ENCODE measurements at regions not wholly inside any gene's neighbourhood (a gene's known extent, or its start where the extent isn't known, plus 50 kb on each side); places are given as distances from the start of the nearest gene placed in this dataset.

GRCh38 chr3:168341192-168341815 is 245.6 kb upstream of the GOLIM4 start (continued):
- no peak for TF ChIP-seq ZNF462 (CRISPR knock-in tag; IDR thresholded peaks at IDR 0.05)
- no peak for TF ChIP-seq NANOG (IDR thresholded peaks at IDR 0.05; ENCODE audit: borderline replicate concordance)

- Mint-ChIP-seq H3K4me1 (peaks cover 15% of the 10 kb centered on the region; the same call in 2 of the 3 replicates), H3K27me3 (ENCODE audit: insufficient read depth, low read depth, poor library complexity) (no peaks in the 10 kb centered on the region), H3K9me3 (no peaks in the 10 kb centered on the region), H3K36me3 (ENCODE audit: low read depth) (no peaks in the 10 kb centered on the region), H3K4me3 (no peak overlapping the region), H3K27ac (no peak overlapping the region)
- Histone ChIP-seq H3K27me3 (ENCODE audit: insufficient read depth) (no peaks in the 10 kb centered on the region), H3K9me2 (ENCODE audit: insufficient read depth) (0 out of 2 replicates have a peak, but pooled peaks cover 3% of the 10 kb centered on the region), H3K79me2 (replicated peaks; ENCODE audit: insufficient read depth) (no peaks in the 10 kb centered on the region), H3K4me3 (no peak overlapping the region), H4K20me1 (replicated peaks; ENCODE audit: insufficient read depth) (no peaks in the 10 kb centered on the region), H3K27ac (ENCODE audit: low read depth) (no peak overlapping the region), H3F3A (replicated peaks; ENCODE audit: low read depth) (no peaks in the 10 kb centered on the region), H3K4me1 (ENCODE audit: insufficient read depth) (no peaks in the 10 kb centered on the region; the same call in 1 of the 2 replicates), H3K4me2 (no peak overlapping the region), H2AFZ (no peak overlapping the region), H3K36me3 (ENCODE audit: insufficient read depth) (no peaks in the 10 kb centered on the region)
- DNase-seq (ENCODE audit: low spot score), result no peak
- no peak for ATAC-seq
- TF ChIP-seq JUNB (IDR thresholded peaks at IDR 0.05; ENCODE audit: unreplicated experiment) (no peak), ZNF462 (CRISPR knock-in tag; IDR thresholded peaks at IDR 0.05) (no peak), REST (IDR thresholded peaks at IDR 0.05; ENCODE audit: unreplicated experiment) (no peak)
Observed at GRCh38 chr3:168338161-168338560, 242.4 kb upstream of the GOLIM4 start.

All from GM23338 (cell line).